Activated T-helper 17 cell treated with anti-CD3 and anti-CD28 coated beads, Interleukin-2, amount 50 U/mL, for 72 hours (primary cell): ENCODE measurements at regions not wholly inside any gene's neighbourhood (a gene's known extent, or its start where the extent isn't known, plus 50 kb on each side); places are given as distances from the start of the nearest gene placed in this dataset.

Experiments used
- ATAC-seq: fragments of 150-1000 bp; cut with Tn5 transposase; replicated peaks from 2 replicates; pipeline ENCODE4 v1.10.0; 2021; ENCODE audit warnings: mild to moderate bottlenecking, moderate library complexity
- H3K27ac Mint-ChIP-seq: one replicate; pipeline ENCODE4 v1.8.0; 2022; ENCODE audit warnings: mixed read lengths
- H3K27me3 Mint-ChIP-seq: one replicate; pipeline ENCODE4 v1.8.0; 2022; ENCODE audit warnings: mixed read lengths
- H3K36me3 Mint-ChIP-seq: one replicate; pipeline ENCODE4 v1.8.0; 2022; ENCODE audit warnings: low read depth, mild to moderate bottlenecking, mixed read lengths
- H3K4me1 Mint-ChIP-seq: one replicate; pipeline ENCODE4 v1.8.0; 2022; ENCODE audit warnings: mixed read lengths
- H3K4me3 Mint-ChIP-seq: one replicate; pipeline ENCODE4 v1.8.0; 2022; ENCODE audit warnings: mild to moderate bottlenecking, mixed read lengths
- H3K9me3 Mint-ChIP-seq: one replicate; pipeline ENCODE4 v1.8.0; 2022; ENCODE audit warnings: mixed read lengths

DNA sequence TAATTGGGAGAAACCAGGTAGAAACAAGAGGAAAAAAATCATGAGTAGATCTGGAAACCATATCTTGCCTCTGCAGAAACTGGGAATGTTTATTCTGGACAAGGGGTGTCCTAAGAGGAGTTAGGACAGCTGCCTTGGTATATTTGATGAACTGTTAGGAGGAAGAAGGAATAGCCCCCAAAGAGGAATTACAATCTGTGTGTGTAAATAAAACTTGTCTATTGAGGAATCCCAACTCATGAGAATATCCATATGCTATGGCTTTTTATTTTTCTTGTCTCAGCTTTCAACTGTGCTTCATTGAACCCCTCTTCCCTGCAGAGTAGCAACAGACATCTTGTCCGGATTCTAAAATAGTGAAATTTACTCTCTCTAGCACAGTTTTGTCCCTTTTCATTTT, 423.5 kb upstream of the SLC14A2 start:
- peaks cover 7% of the 10 kb centered on the region for H3K27me3 Mint-ChIP-seq
- H3K4me1 Mint-ChIP-seq: no peaks in the 10 kb centered on the region
- no peak for ATAC-seq
- H3K27ac Mint-ChIP-seq: no peak overlapping the region
- H3K9me3 Mint-ChIP-seq: no peaks in the 10 kb centered on the region
- no peaks in the 10 kb centered on the region for H3K36me3 Mint-ChIP-seq
- H3K4me3 Mint-ChIP-seq: no peak overlapping the region

DNA sequence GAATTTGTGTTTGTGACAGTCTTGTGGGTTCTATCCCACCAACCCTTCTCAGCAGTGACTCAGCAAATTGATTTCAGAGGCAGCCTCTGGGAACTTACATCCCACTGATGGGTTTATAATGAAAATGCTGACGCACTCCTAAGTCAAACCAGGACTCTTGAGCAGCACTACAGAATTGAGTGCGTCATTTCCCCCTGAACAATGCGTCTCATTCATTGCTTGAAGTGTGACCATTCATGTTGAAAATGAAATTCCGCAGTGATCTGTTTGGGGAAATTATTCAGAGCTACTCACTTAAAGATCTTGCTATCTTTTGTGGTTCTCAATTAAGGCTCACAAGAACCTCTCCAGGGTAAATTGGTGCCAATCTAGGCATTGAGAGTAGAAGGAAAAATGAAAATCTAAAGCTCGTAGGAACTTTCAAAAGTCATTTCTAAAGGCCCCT, 417.7 kb upstream of the SLC14A2 start:
- ATAC-seq: peak; percentile 95
- Mint-ChIP-seq H3K9me3 (no peaks in the 10 kb centered on the region), H3K36me3 (no peaks in the 10 kb centered on the region), H3K4me1 (no peaks in the 10 kb centered on the region), H3K27me3 (peaks cover 25% of the 10 kb centered on the region), H3K27ac (no peak overlapping the region), H3K4me3 (no peak overlapping the region)

DNA sequence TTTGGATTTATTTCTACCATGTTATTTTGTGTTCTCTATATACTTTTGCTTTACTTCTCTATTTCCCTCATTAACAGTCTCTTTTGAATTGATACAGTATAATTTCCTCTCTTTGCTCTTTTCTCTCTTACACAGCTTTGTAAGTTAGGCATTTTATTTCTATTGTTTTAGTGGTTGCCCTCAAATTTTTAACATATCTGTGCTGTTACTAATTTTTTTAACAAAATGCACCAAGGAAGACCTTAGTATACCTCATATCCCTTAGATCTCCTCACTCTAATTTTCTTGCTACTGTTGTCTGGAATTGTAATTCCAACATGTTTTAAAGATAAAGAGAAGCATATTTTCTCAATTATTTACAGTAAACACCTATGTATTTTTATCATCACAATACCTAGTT, 416.8 kb upstream of the SLC14A2 start:
- H3K9me3 Mint-ChIP-seq: no peaks in the 10 kb centered on the region
- no peaks in the 10 kb centered on the region for H3K4me1 Mint-ChIP-seq
- no peaks in the 10 kb centered on the region for H3K36me3 Mint-ChIP-seq
- H3K27ac Mint-ChIP-seq: no peak overlapping the region
- no peak for ATAC-seq
- no peak overlapping the region for H3K4me3 Mint-ChIP-seq
- peaks cover 25% of the 10 kb centered on the region for H3K27me3 Mint-ChIP-seq

DNA sequence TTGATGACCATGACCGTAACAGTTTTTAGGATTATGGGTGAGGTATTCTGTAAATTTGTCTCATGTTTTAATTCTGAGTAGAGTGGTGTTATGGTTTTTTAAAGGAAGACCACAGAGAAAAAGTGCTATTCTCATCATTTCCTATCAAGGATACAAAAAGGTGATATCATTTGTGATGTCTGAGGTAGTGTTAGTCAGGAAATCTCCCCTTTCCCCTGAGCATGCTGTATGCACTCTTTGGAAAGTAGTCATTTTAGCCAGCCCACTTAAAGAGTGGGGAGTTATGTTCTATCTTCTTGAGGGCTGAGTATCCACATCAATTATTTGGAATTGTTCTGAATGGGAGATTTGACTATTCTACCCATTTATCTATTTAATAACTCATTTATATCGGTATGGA, 414.2 kb upstream of the SLC14A2 start:
- Mint-ChIP-seq H3K27ac (no peak overlapping the region), H3K4me3 (no peak overlapping the region), H3K27me3 (peaks cover 26% of the 10 kb centered on the region), H3K36me3 (no peaks in the 10 kb centered on the region), H3K4me1 (no peaks in the 10 kb centered on the region), H3K9me3 (no peaks in the 10 kb centered on the region)
- peak; percentile 28 for ATAC-seq

DNA sequence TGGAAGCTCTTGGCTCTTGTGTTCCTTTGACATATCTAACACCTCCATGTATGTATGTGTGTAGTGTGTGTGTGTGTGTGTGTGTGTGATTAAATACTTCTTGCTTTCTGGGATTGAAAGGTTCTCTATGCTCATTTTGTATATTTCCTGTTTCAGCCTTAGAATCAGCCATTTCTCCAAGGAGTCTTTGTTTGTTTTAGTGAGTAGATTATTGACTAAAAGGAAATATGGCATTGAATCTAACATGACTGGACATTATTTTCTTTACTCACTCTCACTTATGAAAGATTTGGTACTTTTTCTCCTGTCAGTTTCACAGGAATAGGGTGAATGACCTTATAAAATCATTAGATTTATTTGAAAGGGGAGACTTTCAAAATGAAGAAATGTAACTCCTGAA, 413.8 kb upstream of the SLC14A2 start:
- Mint-ChIP-seq H3K9me3 (no peaks in the 10 kb centered on the region), H3K4me1 (no peaks in the 10 kb centered on the region), H3K27me3 (peaks cover 26% of the 10 kb centered on the region), H3K4me3 (no peak overlapping the region), H3K27ac (no peak overlapping the region), H3K36me3 (no peaks in the 10 kb centered on the region)
- no peak for ATAC-seq

DNA sequence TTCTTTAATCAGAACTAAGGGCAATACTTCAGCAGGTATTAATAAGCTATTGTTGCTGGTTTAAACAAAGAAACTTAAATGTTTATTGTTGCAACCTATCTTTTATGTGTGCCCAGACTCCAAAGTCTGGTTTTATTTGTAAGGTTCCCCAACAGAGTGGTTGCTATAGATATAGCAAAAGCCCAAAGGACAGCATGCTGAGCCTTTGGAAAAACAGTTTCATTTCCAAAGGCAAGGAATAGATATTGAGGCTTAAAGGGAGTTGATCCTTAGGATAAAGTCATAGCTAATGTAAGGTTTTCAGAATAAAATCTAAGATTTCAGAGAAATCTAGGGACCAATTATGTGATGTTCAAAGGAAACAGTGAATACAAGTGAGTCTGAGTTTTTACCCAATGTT, 413.2 kb upstream of the SLC14A2 start:
- Mint-ChIP-seq H3K9me3 (no peaks in the 10 kb centered on the region), H3K4me3 (no peak overlapping the region), H3K27ac (no peak overlapping the region), H3K36me3 (no peaks in the 10 kb centered on the region), H3K27me3 (peaks cover 26% of the 10 kb centered on the region), H3K4me1 (no peaks in the 10 kb centered on the region)
- no peak for ATAC-seq

DNA sequence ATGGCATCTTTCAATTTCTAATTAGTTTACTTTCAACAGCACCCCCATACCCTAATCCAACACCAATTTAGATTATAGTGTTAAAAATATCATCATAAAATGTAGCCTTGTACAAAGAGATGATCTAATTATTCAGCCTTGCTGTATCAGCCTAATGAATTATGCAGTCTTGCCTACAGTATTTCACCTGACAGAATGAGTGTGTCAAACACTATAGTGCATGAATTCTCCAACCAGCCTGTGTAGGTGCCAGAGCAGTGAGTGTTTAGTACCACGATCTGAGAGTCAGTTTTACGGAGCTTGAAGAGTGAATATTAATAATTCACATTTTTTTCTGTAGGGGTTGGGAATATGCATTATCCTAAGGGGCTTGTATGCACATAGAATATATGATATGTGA, 411.6 kb upstream of the SLC14A2 start:
- Mint-ChIP-seq H3K36me3 (no peaks in the 10 kb centered on the region), H3K27ac (no peak overlapping the region), H3K4me3 (no peak overlapping the region), H3K27me3 (peaks cover 27% of the 10 kb centered on the region), H3K9me3 (no peaks in the 10 kb centered on the region), H3K4me1 (no peaks in the 10 kb centered on the region)
- no peak for ATAC-seq

DNA sequence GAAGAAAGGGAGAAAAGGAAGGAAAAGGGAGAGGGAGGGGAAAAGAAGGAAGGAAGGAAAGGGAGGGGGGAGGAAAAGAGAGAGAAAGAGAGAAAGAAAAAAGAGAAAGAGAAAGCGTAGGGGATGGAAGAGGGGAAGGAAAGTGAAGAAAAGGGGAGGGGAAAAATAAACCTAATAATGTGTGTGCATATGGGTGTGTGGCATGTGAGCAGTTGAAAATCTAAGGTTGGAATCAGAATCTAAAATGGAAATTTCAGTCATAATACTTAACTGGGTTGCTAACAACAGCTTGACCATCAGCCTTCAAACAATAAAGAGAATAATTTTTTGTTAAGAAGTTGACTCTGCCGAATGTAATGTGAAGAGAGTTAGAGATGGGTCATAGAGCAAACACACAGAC, 407.9 kb upstream of the SLC14A2 start:
- no peaks in the 10 kb centered on the region for H3K36me3 Mint-ChIP-seq
- no peak overlapping the region for H3K27ac Mint-ChIP-seq
- peaks cover 20% of the 10 kb centered on the region for H3K27me3 Mint-ChIP-seq
- H3K4me3 Mint-ChIP-seq: no peak overlapping the region
- H3K9me3 Mint-ChIP-seq: no peaks in the 10 kb centered on the region
- no peak for ATAC-seq
- H3K4me1 Mint-ChIP-seq: no peaks in the 10 kb centered on the region

DNA sequence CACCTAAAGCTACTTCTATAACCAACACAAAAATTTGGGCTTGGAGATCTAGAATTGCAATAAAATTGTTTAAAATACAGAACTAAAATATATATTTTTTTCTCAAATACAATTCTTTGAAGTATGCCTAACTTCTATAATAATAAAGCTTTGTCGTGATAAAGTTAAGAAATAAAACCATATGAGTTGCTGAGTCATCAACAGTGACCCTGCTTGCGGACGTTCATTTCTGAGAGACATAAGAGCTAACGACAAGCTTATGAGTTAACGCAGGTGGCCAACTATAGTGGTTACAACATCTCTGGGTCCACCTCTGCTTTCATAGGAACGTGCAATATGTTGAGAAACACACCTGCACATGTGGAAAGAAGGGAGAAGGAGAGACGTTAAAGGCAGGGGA, 407.1 kb upstream of the SLC14A2 start:
- H3K4me1 Mint-ChIP-seq: no peaks in the 10 kb centered on the region
- H3K9me3 Mint-ChIP-seq: no peaks in the 10 kb centered on the region
- peaks cover 23% of the 10 kb centered on the region for H3K27me3 Mint-ChIP-seq
- H3K27ac Mint-ChIP-seq: no peak overlapping the region
- ATAC-seq: no peak
- no peak overlapping the region for H3K4me3 Mint-ChIP-seq
- H3K36me3 Mint-ChIP-seq: no peaks in the 10 kb centered on the region

DNA sequence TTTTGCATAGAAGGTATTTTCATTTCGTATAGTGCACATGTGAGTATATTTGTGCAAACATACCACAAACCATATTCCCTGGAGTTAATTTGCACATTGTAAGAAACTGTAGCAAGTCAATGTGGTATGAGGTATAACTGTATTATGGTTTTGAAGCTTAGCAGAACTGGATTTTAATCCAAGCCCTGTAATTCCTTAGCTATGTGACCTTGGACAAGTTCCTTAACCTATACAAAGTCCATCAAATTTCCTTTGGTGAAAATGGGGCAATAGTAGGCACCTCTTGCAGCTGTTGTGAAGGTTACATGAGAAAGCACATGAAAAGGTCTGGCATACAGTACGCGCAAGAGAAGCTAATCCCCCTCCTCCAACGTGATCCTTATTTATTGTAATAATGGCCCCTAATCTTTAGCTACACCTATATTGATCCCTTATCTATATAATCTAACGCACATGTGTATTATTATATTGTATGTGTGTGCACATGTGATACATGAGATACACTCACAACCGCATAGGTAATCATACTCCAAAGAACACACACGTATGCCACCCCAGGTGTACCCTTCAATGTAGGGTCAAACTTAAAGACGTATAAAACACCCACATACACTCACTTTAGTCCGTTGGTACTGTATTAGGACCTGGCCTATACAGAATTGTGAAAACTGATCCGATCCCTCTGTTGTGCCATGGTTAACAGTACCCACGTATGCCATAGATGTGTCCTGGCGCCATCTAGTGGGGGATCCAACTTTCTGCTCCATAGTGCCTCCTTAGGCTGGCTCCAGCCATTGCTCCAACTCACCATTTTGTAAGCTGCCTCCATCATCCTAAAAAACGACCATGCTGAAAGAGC, 402.9 kb upstream of the SLC14A2 start:
- Mint-ChIP-seq H3K27ac (no peak overlapping the region), H3K36me3 (no peaks in the 10 kb centered on the region), H3K4me1 (no peaks in the 10 kb centered on the region), H3K4me3 (no peak overlapping the region), H3K27me3 (peaks cover 26% of the 10 kb centered on the region), H3K9me3 (no peaks in the 10 kb centered on the region)
- ATAC-seq: peak; percentile 96

DNA sequence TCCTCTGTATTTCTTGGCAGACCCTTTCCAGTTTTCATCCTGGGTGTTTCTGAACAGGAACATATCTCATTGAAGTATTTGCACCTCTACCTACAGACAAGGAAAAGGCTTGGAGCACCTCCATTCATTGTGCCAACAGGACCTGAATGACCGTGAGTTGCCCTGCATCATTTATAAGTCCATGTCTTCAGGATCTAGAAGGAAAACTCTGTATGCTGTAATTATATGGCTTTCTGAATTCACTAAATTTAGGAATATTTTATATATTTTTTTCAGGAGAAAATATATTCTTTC, 402.3 kb upstream of the SLC14A2 start:
- Mint-ChIP-seq H3K27ac (no peak overlapping the region), H3K36me3 (no peaks in the 10 kb centered on the region), H3K4me1 (no peaks in the 10 kb centered on the region), H3K4me3 (no peak overlapping the region), H3K27me3 (peaks cover 26% of the 10 kb centered on the region), H3K9me3 (no peaks in the 10 kb centered on the region)
- peak; percentile 18 for ATAC-seq

DNA sequence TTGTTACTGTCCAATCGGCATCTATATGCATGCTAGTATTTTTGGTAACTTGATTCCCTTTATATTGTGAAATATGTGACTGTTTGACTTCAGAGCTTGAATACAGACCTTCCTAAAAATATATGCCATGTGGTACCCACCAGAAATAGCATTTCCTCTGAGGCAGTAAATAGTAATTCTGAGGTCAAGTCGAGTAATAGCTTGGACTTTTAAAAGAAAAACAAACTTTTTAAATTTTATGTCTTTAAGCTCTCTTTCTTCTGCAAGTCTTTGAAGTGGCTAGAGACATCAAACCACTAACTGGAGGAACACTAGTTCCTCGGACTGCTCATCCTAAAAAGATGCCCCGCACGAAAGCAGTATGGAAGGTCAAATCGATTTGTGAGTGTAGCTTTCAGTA, 396.8 kb upstream of the SLC14A2 start:
- Mint-ChIP-seq H3K9me3 (peaks cover 4% of the 10 kb centered on the region), H3K27ac (no peak overlapping the region), H3K27me3 (peaks cover 33% of the 10 kb centered on the region), H3K4me3 (no peak overlapping the region), H3K36me3 (no peaks in the 10 kb centered on the region), H3K4me1 (no peaks in the 10 kb centered on the region)
- ATAC-seq: no peak

DNA sequence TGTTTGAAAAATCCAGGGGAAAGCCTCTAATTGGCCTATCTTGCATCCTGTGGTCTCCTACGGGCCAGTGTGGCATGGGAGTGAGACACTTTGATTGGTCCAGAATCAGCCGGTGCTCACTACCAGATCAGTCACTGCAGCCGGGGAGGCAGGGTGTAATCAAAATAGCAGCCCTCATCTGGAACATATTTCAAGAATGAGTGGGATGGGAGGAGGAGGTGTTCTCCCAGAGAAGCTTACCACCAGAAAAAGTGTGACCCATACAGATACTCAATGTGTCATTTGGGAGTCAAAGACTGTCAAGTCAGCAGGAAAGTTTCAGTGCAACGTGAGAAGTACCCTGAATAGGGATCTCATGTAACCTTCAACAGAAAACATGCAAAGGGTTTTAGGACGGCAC, 393.9 kb upstream of the SLC14A2 start:
- no peak overlapping the region for H3K4me3 Mint-ChIP-seq
- peak; percentile 56 for ATAC-seq
- H3K27me3 Mint-ChIP-seq: peaks cover 28% of the 10 kb centered on the region

DNA sequence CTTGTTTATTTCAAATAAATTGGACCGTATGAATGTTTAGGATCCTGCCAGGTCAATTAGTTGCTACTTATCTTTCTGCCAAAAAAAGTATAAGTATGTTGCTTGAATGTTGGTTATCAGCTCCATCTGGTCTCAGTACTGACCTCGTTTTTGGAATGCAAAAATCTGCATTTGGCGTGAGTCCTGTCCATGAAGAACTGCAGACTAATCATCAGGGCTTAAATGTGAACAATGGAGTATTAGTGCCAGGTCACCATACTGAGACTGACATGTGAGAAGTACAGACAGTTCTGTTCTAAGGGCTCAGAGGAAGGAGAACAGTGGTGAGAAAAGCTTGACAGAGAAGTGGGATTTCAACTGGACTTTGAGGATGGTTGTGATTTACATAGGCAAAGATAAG, 393.1 kb upstream of the SLC14A2 start:
- H3K36me3 Mint-ChIP-seq: no peaks in the 10 kb centered on the region
- no peak overlapping the region for H3K27ac Mint-ChIP-seq
- H3K4me1 Mint-ChIP-seq: no peaks in the 10 kb centered on the region
- no peak for ATAC-seq
- H3K9me3 Mint-ChIP-seq: peaks cover 4% of the 10 kb centered on the region
- H3K4me3 Mint-ChIP-seq: no peak overlapping the region
- peaks cover 23% of the 10 kb centered on the region for H3K27me3 Mint-ChIP-seq

More for the DNA sequence above, 393.9 kb upstream of the SLC14A2 start:
- no peaks in the 10 kb centered on the region for H3K4me1 Mint-ChIP-seq
- H3K27ac Mint-ChIP-seq: no peak overlapping the region
- H3K9me3 Mint-ChIP-seq: peaks cover 4% of the 10 kb centered on the region
- H3K36me3 Mint-ChIP-seq: no peaks in the 10 kb centered on the region

DNA sequence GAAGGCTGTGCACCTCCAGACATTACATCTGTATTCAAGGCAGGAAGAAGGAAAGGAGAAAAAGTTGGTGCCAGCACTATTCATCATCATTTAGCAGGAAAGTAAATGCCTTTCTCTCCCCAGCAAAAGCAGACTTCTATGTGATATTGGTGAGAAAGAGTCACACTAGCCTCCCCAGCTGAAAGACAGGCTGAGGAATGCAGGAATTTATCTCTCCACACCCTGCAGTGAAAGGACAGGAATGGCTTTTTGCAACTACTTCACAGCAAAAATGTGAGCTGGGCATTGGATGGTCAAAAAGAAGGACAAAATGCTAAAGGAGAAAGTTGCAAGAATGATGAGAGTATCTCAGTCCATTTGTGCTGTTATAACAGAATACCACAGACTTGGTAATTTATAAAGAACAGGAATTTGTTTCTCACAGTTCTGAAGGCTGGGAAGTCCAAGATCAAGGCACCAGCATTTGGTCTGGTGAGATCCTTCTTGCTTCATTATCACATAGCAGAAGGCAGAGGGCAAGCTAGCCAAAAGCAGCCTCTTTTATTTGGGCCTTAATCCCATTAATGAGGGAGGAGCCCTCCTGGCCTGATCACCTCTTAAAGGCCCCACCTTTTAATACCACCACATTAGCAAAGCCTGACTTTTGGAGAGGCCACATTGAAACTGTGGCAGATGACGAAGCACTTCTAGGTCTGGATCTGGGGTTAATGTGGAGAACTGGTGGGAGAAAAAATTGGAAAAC, 388.1 kb upstream of the SLC14A2 start:
- Mint-ChIP-seq H3K36me3 (no peaks in the 10 kb centered on the region), H3K4me3 (no peak overlapping the region), H3K27me3 (peaks cover 12% of the 10 kb centered on the region), H3K27ac (no peak overlapping the region), H3K4me1 (no peaks in the 10 kb centered on the region), H3K9me3 (peaks cover 6% of the 10 kb centered on the region)
- ATAC-seq: no peak
